Neuronal stem cell (in vitro differentiated cells): ENCODE measurements at regions not wholly inside any gene's neighbourhood (a gene's known extent, or its start where the extent isn't known, plus 50 kb on each side); places are given as distances from the start of the nearest gene placed in this dataset.

Experiments
- DNase-seq: peaks from one replicate; pipeline ENCODE4 v3.0.0-alpha.2; 2013; ENCODE audit warnings: low spot score
- H2AFZ ChIP-seq: one replicate; pipeline ENCODE4 v1.6.1; 2013; ENCODE audit warnings: mild to moderate bottlenecking, low read length, inconsistent platforms
- H2AK5ac ChIP-seq: 2 replicates; pipeline ENCODE4 v1.6.1; 2013; ENCODE audit warnings: low read depth, mild to moderate bottlenecking, inconsistent platforms, low read length, moderate library complexity, mixed read lengths
- H2BK120ac ChIP-seq: 2 replicates; pipeline ENCODE4 v1.6.1; 2013; ENCODE audit warnings: low read depth, mild to moderate bottlenecking, inconsistent platforms, low read length, moderate library complexity, mixed read lengths
- H2BK12ac ChIP-seq: one replicate; pipeline ENCODE4 v1.6.1; 2013; ENCODE audit warnings: low read length, inconsistent platforms
- H2BK15ac ChIP-seq: 2 replicates; pipeline ENCODE4 v1.6.1; 2013; ENCODE audit warnings: mild to moderate bottlenecking, low read length, inconsistent platforms, mixed read lengths
- H2BK5ac ChIP-seq: one replicate; pipeline ENCODE4 v1.6.1; 2013; ENCODE audit warnings: inconsistent platforms, mild to moderate bottlenecking, low read length, moderate library complexity
- H3K14ac ChIP-seq: one replicate; pipeline ENCODE4 v1.6.1; 2013; ENCODE audit warnings: low read length, inconsistent platforms
- H3K18ac ChIP-seq: 2 replicates; pipeline ENCODE4 v1.6.1; 2013; ENCODE audit warnings: low read length, inconsistent platforms
- H3K23ac ChIP-seq: 2 replicates; pipeline ENCODE4 v1.6.1; 2013; ENCODE audit warnings: low read depth, mild to moderate bottlenecking, mixed read lengths, low read length, inconsistent platforms; ENCODE audit not compliant: poor library complexity
- H3K27ac ChIP-seq: replicated peaks from 3 replicates; pipeline ENCODE4 v1.5.1; 2013; ENCODE audit warnings: low read length, inconsistent platforms
- H3K27me3 ChIP-seq, 3 experiments: 2 replicates each; pipeline ENCODE4 v1.6.1; 2013; ENCODE audit warnings: low read length in 3 of 3, mild to moderate bottlenecking in 2 of 3, inconsistent platforms in 1 of 3, low read depth in 1 of 3, mixed read lengths in 1 of 3, moderate library complexity in 1 of 3; ENCODE audit not compliant: control insufficient read depth in 3 of 3, insufficient read depth in 3 of 3
- H3K36me3 ChIP-seq, 2 donors: replicated peaks in 1 of 2; 2 replicates each; pipeline ENCODE4 v1.6.1; 2013; ENCODE audit warnings: low read length in 2 of 2; ENCODE audit not compliant: control insufficient read depth in 2 of 2, insufficient read depth in 2 of 2
- H3K4ac ChIP-seq: 2 replicates; pipeline ENCODE4 v1.6.1; 2013; ENCODE audit warnings: inconsistent platforms, mild to moderate bottlenecking, low read length, moderate library complexity
- H3K4me1 ChIP-seq, 2 donors: 1 replicate in 1 of 2; 2 replicates in 1 of 2; pipeline ENCODE4 v1.6.1; 2013; ENCODE audit warnings: low read length in 2 of 2, low read depth in 1 of 2; ENCODE audit not compliant: control insufficient read depth in 2 of 2, insufficient read depth in 1 of 2
- H3K4me2 ChIP-seq: one replicate; pipeline ENCODE4 v1.6.1; 2013; ENCODE audit warnings: mild to moderate bottlenecking, low read length, inconsistent platforms; ENCODE audit not compliant: insufficient read depth, poor library complexity, severe bottlenecking
- H3K4me3 ChIP-seq, 2 donors: 2 replicates each; pipeline ENCODE4 v1.5.1; 2013; ENCODE audit warnings: low read length in 2 of 2, mild to moderate bottlenecking in 2 of 2, inconsistent platforms in 1 of 2, moderate library complexity in 1 of 2
- H3K79me1 ChIP-seq: one replicate; pipeline ENCODE4 v1.6.1; 2013; ENCODE audit warnings: low read depth, mild to moderate bottlenecking, inconsistent platforms, low read length, moderate library complexity
- H3K9ac ChIP-seq: one replicate; pipeline ENCODE4 v1.6.1; 2013; ENCODE audit warnings: mild to moderate bottlenecking, low read depth, low read length, inconsistent platforms; ENCODE audit not compliant: poor library complexity
- H3K9me3 ChIP-seq, 2 donors: replicated peaks in 1 of 2; 2 replicates each; pipeline versions ENCODE3 to v1.6.1; 2013; ENCODE audit warnings: low read length in 2 of 2, mild to moderate bottlenecking in 2 of 2, inconsistent platforms in 1 of 2, low read depth in 1 of 2, mixed read lengths in 1 of 2, moderate library complexity in 1 of 2; ENCODE audit not compliant: control insufficient read depth in 2 of 2, insufficient read depth in 1 of 2
- H4K8ac ChIP-seq: one replicate; pipeline ENCODE4 v1.6.1; 2013; ENCODE audit warnings: low read depth, mild to moderate bottlenecking, inconsistent platforms, low read length, moderate library complexity
- H4K91ac ChIP-seq: one replicate; pipeline ENCODE4 v1.6.1; 2013; ENCODE audit warnings: low read length, low read depth, mild to moderate bottlenecking, inconsistent platforms; ENCODE audit not compliant: poor library complexity
- WGBS, 2 donors: extraction: QIAGEN DNeasy Blood & Tissue Kit; methylation state at CpG; one replicate each; pipeline ENCODE4 v1.1.7; 2013; ENCODE audit warnings: missing lambda C conversion rate in 2 of 2, mixed read lengths in 1 of 2; ENCODE audit not compliant: insufficient read length in 2 of 2, insufficient replicate concordance in 1 of 2; ENCODE audit errors: extremely low coverage in 2 of 2; 5-methylcytosine and 5-hydroxymethylcytosine counted together

DNA sequence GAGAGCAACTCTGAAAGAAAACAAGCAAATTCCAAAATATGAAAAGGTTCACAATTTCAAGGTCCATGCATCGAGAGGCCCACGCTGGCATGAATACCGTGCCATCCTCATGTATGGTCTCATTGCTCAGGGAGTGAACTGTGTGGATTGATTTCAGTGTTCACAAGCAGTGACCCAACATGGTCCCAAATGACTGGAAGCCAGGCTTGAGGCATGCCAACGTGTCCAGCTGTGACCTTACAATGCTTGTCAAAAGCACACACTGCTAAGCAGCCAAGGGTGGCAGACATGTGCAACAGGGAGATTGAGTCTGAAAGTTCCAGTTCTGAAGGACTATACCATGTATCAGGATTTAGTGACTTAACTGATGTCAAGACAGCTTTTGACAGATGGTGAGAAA is 58.7 kb upstream of the CLDN24 start:
- no peak overlapping the region for H3K4me3 ChIP-seq
- no peaks in the 10 kb centered on the region for H3K4me1 ChIP-seq
- H2BK15ac ChIP-seq: no peak overlapping the region
- H3K4ac ChIP-seq: no peak overlapping the region
- no peak overlapping the region for H2AFZ ChIP-seq
- H2BK12ac ChIP-seq: no peak overlapping the region
- peaks cover 11 to 17% of the 10 kb centered on the region in 2 donors for H3K9me3 ChIP-seq
- no peak overlapping the region for H3K9ac ChIP-seq
- no peaks in the 10 kb centered on the region for H3K36me3 ChIP-seq
- no CpG with 5 or more reads among the region's 4 CpGs for WGBS, 2 donors
- H2BK120ac ChIP-seq: no peak overlapping the region
- H3K23ac ChIP-seq: no peak overlapping the region
- H4K91ac ChIP-seq: no peak overlapping the region
- H3K4me2 ChIP-seq: no peak overlapping the region
- H3K18ac ChIP-seq: no peak overlapping the region
- H3K79me1 ChIP-seq: no peaks in the 10 kb centered on the region
- no peak overlapping the region for H3K14ac ChIP-seq
- H2BK5ac ChIP-seq: no peak overlapping the region
- no peak for DNase-seq
- no peak overlapping the region for H4K8ac ChIP-seq
- no peak overlapping the region for H2AK5ac ChIP-seq
- no peak overlapping the region for H3K27ac ChIP-seq
- H3K27me3 ChIP-seq: no peaks in the 10 kb centered on the region

DNA sequence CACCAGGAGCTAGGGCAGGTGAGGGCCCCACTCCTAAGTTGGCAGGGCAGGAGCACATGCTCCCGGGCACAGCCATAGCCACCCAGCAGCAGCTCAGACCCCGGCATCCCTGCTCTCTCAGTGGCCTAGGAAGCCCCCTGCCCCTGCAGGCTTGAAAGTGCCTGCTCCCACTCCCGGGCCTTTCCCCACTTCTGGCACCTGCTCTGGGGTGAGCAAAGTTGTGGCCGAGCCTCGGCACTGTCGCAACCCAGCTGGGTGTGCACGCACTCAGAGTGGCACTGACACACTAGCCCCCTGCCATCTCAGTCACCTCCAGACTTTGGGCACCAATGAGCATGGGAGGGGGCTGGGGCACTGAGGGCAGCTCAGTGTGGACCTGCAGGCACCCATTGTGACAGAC is 60.8 kb upstream of the CDKN2AIP start:
- no peaks in the 10 kb centered on the region for H3K36me3 ChIP-seq
- no peaks in the 10 kb centered on the region for H3K79me1 ChIP-seq
- no peak overlapping the region for H4K8ac ChIP-seq
- H2BK15ac ChIP-seq: no peak overlapping the region
- H3K9me3 ChIP-seq: peaks cover 7 to 15% of the 10 kb centered on the region in 2 donors
- H3K14ac ChIP-seq: no peak overlapping the region
- no peak overlapping the region for H3K27ac ChIP-seq
- peak overlapping the region; percentile 54 for H3K9ac ChIP-seq
- H3K23ac ChIP-seq: no peak overlapping the region
- H2BK120ac ChIP-seq: no peak overlapping the region
- no peak overlapping the region for H4K91ac ChIP-seq
- H3K4me2 ChIP-seq: no peak overlapping the region
- no peaks in the 10 kb centered on the region for H3K4me1 ChIP-seq
- H3K27me3 ChIP-seq: peaks cover 0 to 8% (median 0%) of the 10 kb centered on the region in 3 experiments
- no peak overlapping the region for H3K4ac ChIP-seq
- H3K18ac ChIP-seq: no peak overlapping the region
- no CpG with 5 or more reads among the region's 7 CpGs for WGBS, 2 donors
- H3K4me3 ChIP-seq: peak overlapping the region in 1 of 2 donors; percentile 32
- H2BK12ac ChIP-seq: no peak overlapping the region
- H2AFZ ChIP-seq: no peak overlapping the region
- no peak overlapping the region for H2BK5ac ChIP-seq
- no peak overlapping the region for H2AK5ac ChIP-seq
- no peak for DNase-seq

GRCh38 chr4:183384516-183384915 is 59.9 kb upstream of the CDKN2AIP start:
- Histone ChIP-seq H2BK15ac (no peak overlapping the region), H3K4me2 (no peak overlapping the region), H3K9ac (no peak overlapping the region), H2BK5ac (no peak overlapping the region), H3K27me3 (peaks cover 0 to 8% (median 0%) of the 10 kb centered on the region in 3 experiments), H2AFZ (no peak overlapping the region), H3K4ac (no peak overlapping the region), H3K4me1 (no peaks in the 10 kb centered on the region), H3K9me3 (peaks cover 3 to 15% of the 10 kb centered on the region in 2 donors), H3K14ac (no peak overlapping the region), H2BK120ac (no peak overlapping the region), H3K23ac (no peak overlapping the region), H4K8ac (no peak overlapping the region), H2AK5ac (no peak overlapping the region), H3K36me3 (no peaks in the 10 kb centered on the region), H3K18ac (no peak overlapping the region), H4K91ac (no peak overlapping the region), H3K27ac (no peak overlapping the region), H3K4me3 (no peak overlapping the region), H2BK12ac (no peak overlapping the region), H3K79me1 (no peaks in the 10 kb centered on the region)
- DNase-seq: no peak
- no CpG with 5 or more reads among the region's 1 CpG for WGBS, 2 donors

- Histone ChIP-seq H3K79me1 (no peaks in the 10 kb centered on the region), H3K27ac (no peak overlapping the region), H2AK5ac (no peak overlapping the region), H3K4me3 (peak overlapping the region in 1 of 2 donors; percentile 31), H3K36me3 (no peaks in the 10 kb centered on the region), H3K4me1 (no peaks in the 10 kb centered on the region), H3K27me3 (peaks cover 0 to 8% (median 0%) of the 10 kb centered on the region in 3 experiments), H3K9ac (no peak overlapping the region), H3K18ac (peak overlapping the region; percentile 5), H2BK5ac (no peak overlapping the region), H4K8ac (no peak overlapping the region), H2BK12ac (no peak overlapping the region), H4K91ac (no peak overlapping the region), H3K4me2 (no peak overlapping the region), H2AFZ (no peak overlapping the region), H3K4ac (no peak overlapping the region), H2BK15ac (no peak overlapping the region), H2BK120ac (no peak overlapping the region), H3K23ac (no peak overlapping the region), H3K14ac (no peak overlapping the region), H3K9me3 (peaks cover 3 to 15% of the 10 kb centered on the region in 2 donors)
- no CpG with 5 or more reads among the region's 7 CpGs for WGBS, 2 donors
- DNase-seq: no peak
Observed at GRCh38 chr4:183384983-183385382, 59.5 kb upstream of the CDKN2AIP start.
